ENCODE measurements at regions not wholly inside any gene's neighbourhood (a gene's known extent, or its start where the extent isn't known, plus 50 kb on each side); places are given as distances from the start of the nearest gene placed in this dataset.
"Not testable (repeated sequence)": the region's sequence is repeated elsewhere in the genome, so short reads cannot be mapped to it uniquely, and the experiment has no call there.

DNA sequence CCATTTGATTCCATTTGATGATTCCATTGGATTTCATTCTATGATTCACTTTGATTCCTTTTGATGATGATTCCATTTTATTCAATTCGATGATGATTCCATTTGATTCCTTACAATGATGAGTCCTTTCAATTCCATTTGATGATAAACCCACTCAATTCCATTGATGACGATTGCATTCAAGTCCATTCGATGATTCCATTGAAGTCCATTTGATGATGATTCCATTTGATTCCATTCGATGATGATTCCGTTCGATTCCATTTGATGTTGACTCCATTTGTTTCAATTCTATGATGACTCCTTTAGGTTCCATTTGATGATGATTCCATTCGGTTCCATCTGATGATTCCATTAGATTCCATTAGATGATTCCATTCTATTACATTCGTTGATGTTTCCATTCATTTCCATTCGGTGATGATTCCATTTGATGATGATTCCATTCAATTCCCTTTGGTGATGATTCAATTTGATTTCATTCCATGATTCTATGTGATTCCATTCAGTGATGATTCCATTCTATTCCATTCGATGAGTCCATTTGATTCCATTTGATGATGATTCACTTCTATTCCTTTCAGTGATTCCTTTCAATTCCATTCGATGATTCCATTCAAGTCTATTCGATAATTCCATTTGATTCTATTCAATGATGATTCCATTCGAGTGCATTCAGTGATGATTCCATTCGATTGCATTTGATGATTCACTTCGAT, 1106.0 kb downstream of the RPIA start:
- ATAC-seq (ENCODE audit: poor library complexity) (no peak), DNase-seq (no peak)
- Mint-ChIP-seq H3K4me3 (no peak overlapping the region), H3K4me1 (ENCODE audit: low read depth) (no peaks in the 10 kb centered on the region), H3K36me3 (ENCODE audit: low read depth) (peaks cover 62% of the 10 kb centered on the region), H3K9me3 (peaks cover 28% of the 10 kb centered on the region), H3K27me3 (no peaks in the 10 kb centered on the region), H3K27ac (no peak overlapping the region)
- TF ChIP-seq, protein P1, sequence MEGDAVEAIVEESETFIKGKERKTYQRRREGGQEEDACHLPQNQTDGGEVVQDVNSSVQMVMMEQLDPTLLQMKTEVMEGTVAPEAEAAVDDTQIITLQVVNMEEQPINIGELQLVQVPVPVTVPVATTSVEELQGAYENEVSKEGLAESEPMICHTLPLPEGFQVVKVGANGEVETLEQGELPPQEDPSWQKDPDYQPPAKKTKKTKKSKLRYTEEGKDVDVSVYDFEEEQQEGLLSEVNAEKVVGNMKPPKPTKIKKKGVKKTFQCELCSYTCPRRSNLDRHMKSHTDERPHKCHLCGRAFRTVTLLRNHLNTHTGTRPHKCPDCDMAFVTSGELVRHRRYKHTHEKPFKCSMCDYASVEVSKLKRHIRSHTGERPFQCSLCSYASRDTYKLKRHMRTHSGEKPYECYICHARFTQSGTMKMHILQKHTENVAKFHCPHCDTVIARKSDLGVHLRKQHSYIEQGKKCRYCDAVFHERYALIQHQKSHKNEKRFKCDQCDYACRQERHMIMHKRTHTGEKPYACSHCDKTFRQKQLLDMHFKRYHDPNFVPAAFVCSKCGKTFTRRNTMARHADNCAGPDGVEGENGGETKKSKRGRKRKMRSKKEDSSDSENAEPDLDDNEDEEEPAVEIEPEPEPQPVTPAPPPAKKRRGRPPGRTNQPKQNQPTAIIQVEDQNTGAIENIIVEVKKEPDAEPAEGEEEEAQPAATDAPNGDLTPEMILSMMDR (IDR thresholded peaks at IDR 0.05), result no peak
- Histone ChIP-seq H3K27me3 (ENCODE audit: control insufficient read depth in 1 of 2, insufficient read depth in 2 of 2, low read length in 2 of 2) (no peaks in the 10 kb centered on the region), H3K4me1 (ENCODE audit: insufficient read depth, low read length) (no peaks in the 10 kb centered on the region), H3K9me3 (ENCODE audit: control insufficient read depth in 1 of 2, insufficient read depth in 1 of 2, low read length in 2 of 2) (peaks cover 48 to 100% of the 10 kb centered on the region in 2 experiments), H3K27ac (ENCODE audit: low read depth in 1 of 2, low read length in 2 of 2) (no peak overlapping the region), H3K4me3 (ENCODE audit: low read length) (no peak overlapping the region), H3K36me3 (ENCODE audit: insufficient read depth, low read length) (no peaks in the 10 kb centered on the region)
- POLR2A ChIA-PET, result no interaction called here
- CTCF ChIA-PET, result no interaction called here
- intact Hi-C loops (cut with DNase I, micrococcal nuclease), result no loop called here

DNA sequence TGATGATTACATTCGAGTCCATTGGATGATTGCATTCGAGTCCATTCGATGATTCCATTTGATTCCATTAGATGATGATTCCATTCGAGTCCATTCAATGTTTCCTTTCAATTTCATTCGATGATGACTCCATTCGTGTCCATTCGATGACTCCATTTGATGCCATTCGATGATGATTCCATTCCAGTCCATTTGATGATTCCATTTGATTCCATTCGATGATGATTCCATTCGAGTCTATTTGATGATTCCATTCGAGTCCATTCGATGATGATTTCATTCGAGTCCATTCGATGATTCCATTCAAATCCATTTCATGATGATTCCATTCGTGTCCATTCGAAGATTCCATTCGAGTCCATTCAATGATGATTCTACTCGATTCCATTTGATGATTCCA, 1109.7 kb downstream of the RPIA start:
- H3K9me3 Mint-ChIP-seq, result peaks cover 40% of the 10 kb centered on the region
- DNase-seq; H3K4me3 Mint-ChIP-seq; H3K27ac Mint-ChIP-seq; ATAC-seq (ENCODE audit: poor library complexity); H3K4me3 ChIP-seq (ENCODE audit: low read length); H3K27me3 ChIP-seq (ENCODE audit: control insufficient read depth in 1 of 2, insufficient read depth in 2 of 2, low read length in 2 of 2); POLR2A ChIA-PET; CTCF ChIA-PET; H3K4me1 Mint-ChIP-seq (ENCODE audit: low read depth); H3K36me3 ChIP-seq (ENCODE audit: insufficient read depth, low read length); H3K27ac ChIP-seq (ENCODE audit: low read depth in 1 of 2, low read length in 2 of 2); H3K4me1 ChIP-seq (ENCODE audit: insufficient read depth, low read length); H3K27me3 Mint-ChIP-seq; intact Hi-C loops (cut with DNase I, micrococcal nuclease): not testable (repeated sequence)
- H3K36me3 Mint-ChIP-seq (ENCODE audit: low read depth), result peaks cover 72% of the 10 kb centered on the region
- peaks cover 79 to 100% of the 10 kb centered on the region in 2 experiments for H3K9me3 ChIP-seq (ENCODE audit: control insufficient read depth in 1 of 2, insufficient read depth in 1 of 2, low read length in 2 of 2)

DNA sequence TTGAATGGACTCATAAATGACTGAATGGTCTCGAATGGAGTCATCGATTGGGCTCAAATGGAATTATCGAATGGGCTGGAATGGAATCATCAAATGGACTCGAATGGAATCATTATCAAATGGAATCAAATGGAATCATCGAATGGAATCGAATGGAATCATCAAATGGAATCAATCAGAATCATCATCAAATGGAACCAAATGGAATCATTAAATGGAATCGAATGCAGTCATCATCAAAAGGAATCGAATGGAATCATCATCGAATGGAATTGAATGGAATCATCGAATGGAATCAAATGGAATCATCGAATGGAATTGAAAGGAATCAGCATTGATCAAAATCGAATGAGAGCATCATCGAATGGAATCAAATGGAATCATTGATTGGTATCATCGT, 1114.9 kb downstream of the RPIA start:
- peaks cover 66 to 67% of the 10 kb centered on the region in 2 experiments for H3K9me3 ChIP-seq (ENCODE audit: control insufficient read depth in 1 of 2, insufficient read depth in 1 of 2, low read length in 2 of 2)
- DNase-seq; intact Hi-C loops (cut with DNase I, micrococcal nuclease): not testable (repeated sequence)

DNA sequence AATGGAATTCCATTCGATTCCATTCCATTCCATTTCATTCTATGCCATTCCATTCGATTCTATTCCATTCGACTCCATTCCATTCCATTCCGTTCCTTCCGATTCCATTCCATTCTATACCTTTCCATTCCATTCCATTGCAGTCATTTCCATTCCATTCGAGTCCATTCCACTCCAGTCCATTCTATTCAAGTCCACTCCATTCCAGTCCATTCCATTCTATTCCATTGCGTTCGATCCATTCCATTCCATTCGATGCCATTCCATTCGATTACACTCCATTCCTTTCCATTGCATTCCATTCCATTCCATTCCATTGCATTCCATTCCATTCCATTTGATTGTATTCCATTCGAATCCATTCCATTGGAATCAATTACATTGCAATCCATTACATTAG, 1119.8 kb downstream of the RPIA start:
- TF ChIP-seq, protein P1 (IDR thresholded peaks at IDR 0.05), result no peak
- no peaks in the 10 kb centered on the region for H3K36me3 ChIP-seq (ENCODE audit: insufficient read depth, low read length)
- DNase-seq (no peak), ATAC-seq (ENCODE audit: poor library complexity) (no peak)
- peaks cover 58% of the 10 kb centered on the region for H3K9me3 Mint-ChIP-seq
- H3K27me3 ChIP-seq (ENCODE audit: control insufficient read depth in 1 of 2, insufficient read depth in 2 of 2, low read length in 2 of 2), result no peaks in the 10 kb centered on the region
- no peaks in the 10 kb centered on the region for H3K27me3 Mint-ChIP-seq
- H3K4me1 Mint-ChIP-seq (ENCODE audit: low read depth), result no peaks in the 10 kb centered on the region
- intact Hi-C loops (cut with DNase I, micrococcal nuclease), result no loop called here
- H3K4me3 Mint-ChIP-seq, result no peak overlapping the region
- CTCF ChIA-PET, result no interaction called here
- no peak overlapping the region for H3K4me3 ChIP-seq (ENCODE audit: low read length)
- H3K27ac Mint-ChIP-seq, result no peak overlapping the region
- H3K27ac ChIP-seq (ENCODE audit: low read depth in 1 of 2, low read length in 2 of 2), result no peak overlapping the region
- peaks cover 17 to 58% of the 10 kb centered on the region in 2 experiments for H3K9me3 ChIP-seq (ENCODE audit: control insufficient read depth in 1 of 2, insufficient read depth in 1 of 2, low read length in 2 of 2)
- no peaks in the 10 kb centered on the region for H3K4me1 ChIP-seq (ENCODE audit: insufficient read depth, low read length)
- H3K36me3 Mint-ChIP-seq (ENCODE audit: low read depth), result peaks cover 51% of the 10 kb centered on the region
- POLR2A ChIA-PET, result no interaction called here

More for the DNA sequence above, 1114.9 kb downstream of the RPIA start:
- H3K4me1 ChIP-seq (ENCODE audit: insufficient read depth, low read length); H3K27ac Mint-ChIP-seq; H3K27me3 ChIP-seq (ENCODE audit: control insufficient read depth in 1 of 2, insufficient read depth in 2 of 2, low read length in 2 of 2); H3K4me3 Mint-ChIP-seq; H3K4me3 ChIP-seq (ENCODE audit: low read length); H3K36me3 ChIP-seq (ENCODE audit: insufficient read depth, low read length); ATAC-seq (ENCODE audit: poor library complexity); POLR2A ChIA-PET; CTCF ChIA-PET; H3K27me3 Mint-ChIP-seq; H3K27ac ChIP-seq (ENCODE audit: low read depth in 1 of 2, low read length in 2 of 2); H3K4me1 Mint-ChIP-seq (ENCODE audit: low read depth): not testable (repeated sequence)
- H3K9me3 Mint-ChIP-seq, result peaks cover 26% of the 10 kb centered on the region
- peaks cover 67% of the 10 kb centered on the region for H3K36me3 Mint-ChIP-seq (ENCODE audit: low read depth)

DNA sequence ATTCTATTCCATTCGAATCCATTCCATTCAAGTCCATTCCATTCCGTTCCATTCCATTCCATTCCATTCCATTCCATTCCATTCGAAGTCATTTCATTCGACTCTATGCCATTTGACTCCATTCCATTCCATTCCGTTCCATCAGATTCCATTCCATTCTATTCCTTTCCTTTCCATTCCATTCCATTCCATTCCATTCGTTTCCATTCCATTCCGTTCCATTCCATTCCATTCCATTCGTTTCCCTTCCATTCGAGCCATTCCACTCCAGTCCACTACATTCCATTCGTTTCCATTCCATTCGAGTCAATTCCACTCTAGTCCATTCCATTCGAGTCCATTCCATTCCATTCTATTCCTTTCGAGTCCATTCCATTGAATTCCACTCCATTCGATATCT, 1120.4 kb downstream of the RPIA start:
- peaks cover 65% of the 10 kb centered on the region for H3K9me3 Mint-ChIP-seq
- H3K36me3 ChIP-seq (ENCODE audit: insufficient read depth, low read length); H3K27ac Mint-ChIP-seq; POLR2A ChIA-PET; H3K4me1 ChIP-seq (ENCODE audit: insufficient read depth, low read length); H3K27me3 Mint-ChIP-seq; H3K4me1 Mint-ChIP-seq (ENCODE audit: low read depth); intact Hi-C loops (cut with DNase I, micrococcal nuclease); H3K4me3 ChIP-seq (ENCODE audit: low read length); ATAC-seq (ENCODE audit: poor library complexity); H3K4me3 Mint-ChIP-seq; H3K27ac ChIP-seq (ENCODE audit: low read depth in 1 of 2, low read length in 2 of 2); H3K27me3 ChIP-seq (ENCODE audit: control insufficient read depth in 1 of 2, insufficient read depth in 2 of 2, low read length in 2 of 2); DNase-seq; CTCF ChIA-PET: not testable (repeated sequence)
- H3K36me3 Mint-ChIP-seq (ENCODE audit: low read depth), result peaks cover 48% of the 10 kb centered on the region
- peaks cover 11 to 57% of the 10 kb centered on the region in 2 experiments for H3K9me3 ChIP-seq (ENCODE audit: control insufficient read depth in 1 of 2, insufficient read depth in 1 of 2, low read length in 2 of 2)

DNA sequence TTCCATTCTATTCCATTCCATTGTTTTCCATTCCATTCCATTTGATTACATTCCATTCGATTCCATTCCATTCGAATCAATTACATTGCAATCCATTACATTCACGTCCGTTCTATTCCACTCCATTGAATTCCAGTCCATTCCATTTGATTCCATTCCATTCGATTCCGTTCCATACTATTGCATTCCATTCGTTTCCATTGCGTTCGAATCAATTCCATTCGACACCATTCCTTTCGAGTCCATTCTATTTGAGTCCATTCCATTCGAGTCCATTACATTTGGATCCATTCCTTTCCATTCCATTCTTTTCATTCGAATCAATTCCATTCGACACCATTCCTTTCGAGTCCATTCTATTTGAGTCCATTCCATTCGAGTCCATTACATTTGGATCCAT, 1122.9 kb downstream of the RPIA start:
- H3K4me3 Mint-ChIP-seq; H3K27ac Mint-ChIP-seq; H3K4me3 ChIP-seq (ENCODE audit: low read length); DNase-seq; intact Hi-C loops (cut with DNase I, micrococcal nuclease); POLR2A ChIA-PET; H3K27me3 Mint-ChIP-seq; H3K4me1 Mint-ChIP-seq (ENCODE audit: low read depth); H3K27me3 ChIP-seq (ENCODE audit: control insufficient read depth in 1 of 2, insufficient read depth in 2 of 2, low read length in 2 of 2); H3K27ac ChIP-seq (ENCODE audit: low read depth in 1 of 2, low read length in 2 of 2); CTCF ChIA-PET; H3K36me3 ChIP-seq (ENCODE audit: insufficient read depth, low read length); ATAC-seq (ENCODE audit: poor library complexity); H3K4me1 ChIP-seq (ENCODE audit: insufficient read depth, low read length): not testable (repeated sequence)
- H3K36me3 Mint-ChIP-seq (ENCODE audit: low read depth), result peaks cover 55% of the 10 kb centered on the region
- H3K9me3 Mint-ChIP-seq, result peaks cover 85% of the 10 kb centered on the region
- peaks cover 0 to 63% of the 10 kb centered on the region in 2 experiments for H3K9me3 ChIP-seq (ENCODE audit: control insufficient read depth in 1 of 2, insufficient read depth in 1 of 2, low read length in 2 of 2)
